ENCODE measurements at regions not wholly inside any gene's neighbourhood (a gene's known extent, or its start where the extent isn't known, plus 50 kb on each side); places are given as distances from the start of the nearest gene placed in this dataset.

DNA sequence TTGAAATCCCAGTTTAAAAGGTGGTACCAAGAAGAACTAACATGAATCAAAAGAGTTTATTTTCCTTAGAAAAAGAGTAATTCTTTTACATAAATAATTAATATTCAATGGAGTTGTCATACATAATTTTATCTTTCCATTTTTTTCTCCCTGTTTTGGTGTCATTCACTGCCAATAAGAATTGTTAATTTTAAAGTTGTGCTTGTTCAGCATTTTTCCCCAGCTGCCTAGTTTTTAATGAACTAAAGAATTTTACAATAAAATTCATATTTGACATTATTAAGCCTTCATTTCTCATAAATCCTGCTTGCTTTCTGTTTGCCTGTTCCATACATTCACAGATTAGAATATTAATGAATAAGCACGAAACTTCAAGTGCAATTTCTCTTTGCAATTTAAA is 393.6 kb downstream of the GRXCR1 start:
- Histone ChIP-seq H3K4me2 (ENCODE audit: low read depth, low read length, poor library complexity, severe bottlenecking) (no peak overlapping the region), H3K79me2 (ENCODE audit: low read length) (no peaks in the 10 kb centered on the region), H3K27me3 (ENCODE audit: low read length) (no peaks in the 10 kb centered on the region), H3K9me3 (ENCODE audit: low read length) (peaks cover 4% of the 10 kb centered on the region; the same call in 1 of the 2 replicates), H3K27ac (ENCODE audit: low read length) (no peak overlapping the region), H3K4me3 (ENCODE audit: low read length) (no peak overlapping the region), H3K4me1 (ENCODE audit: low read length) (no peaks in the 10 kb centered on the region), H3K9me2 (replicated peaks; ENCODE audit: insufficient read depth, low read length) (no peaks in the 10 kb centered on the region), H2AFZ (ENCODE audit: low read length) (no peak overlapping the region), H3K36me3 (ENCODE audit: insufficient read depth, low read length) (no peaks in the 10 kb centered on the region), H4K20me1 (ENCODE audit: insufficient read depth, low read depth, low read length) (no peaks in the 10 kb centered on the region), H3K9ac (ENCODE audit: low read length) (no peak overlapping the region)
- DNase-seq: no peak

GRCh38 chr4:43296946-43297528 is 404.5 kb downstream of the GRXCR1 start:
- Histone ChIP-seq H3K27ac (ENCODE audit: low read length) (no peak overlapping the region), H3K36me3 (ENCODE audit: insufficient read depth, low read length) (no peaks in the 10 kb centered on the region), H3K4me1 (ENCODE audit: low read length) (no peaks in the 10 kb centered on the region), H4K20me1 (ENCODE audit: insufficient read depth, low read depth, low read length) (no peaks in the 10 kb centered on the region), H2AFZ (ENCODE audit: low read length) (no peak overlapping the region), H3K4me3 (ENCODE audit: low read length) (no peak overlapping the region), H3K9ac (ENCODE audit: low read length) (no peak overlapping the region), H3K79me2 (ENCODE audit: low read length) (no peaks in the 10 kb centered on the region), H3K27me3 (ENCODE audit: low read length) (no peaks in the 10 kb centered on the region), H3K9me3 (ENCODE audit: low read length) (peaks cover 18% of the 10 kb centered on the region; the same call in 1 of the 2 replicates), H3K9me2 (replicated peaks; ENCODE audit: insufficient read depth, low read length) (no peaks in the 10 kb centered on the region), H3K4me2 (ENCODE audit: low read depth, low read length, poor library complexity, severe bottlenecking) (no peak overlapping the region)
- no peak for DNase-seq

- peaks cover 12% of the 10 kb centered on the region; the same call in 1 of the 2 replicates for H3K9me3 ChIP-seq (ENCODE audit: low read length)
- H3K36me3 ChIP-seq (ENCODE audit: insufficient read depth, low read length): no peaks in the 10 kb centered on the region
- H3K4me1 ChIP-seq (ENCODE audit: low read length): no peaks in the 10 kb centered on the region
- no peaks in the 10 kb centered on the region for H3K9me2 ChIP-seq (replicated peaks; ENCODE audit: insufficient read depth, low read length)
- H3K27ac ChIP-seq (ENCODE audit: low read length): no peak overlapping the region
- no peak for DNase-seq
- H3K27me3 ChIP-seq (ENCODE audit: low read length): no peaks in the 10 kb centered on the region
- H3K9ac ChIP-seq (ENCODE audit: low read length): no peak overlapping the region
- H3K4me2 ChIP-seq (ENCODE audit: low read depth, low read length, poor library complexity, severe bottlenecking): no peak overlapping the region
- no peaks in the 10 kb centered on the region for H3K79me2 ChIP-seq (ENCODE audit: low read length)
- no peak overlapping the region for H2AFZ ChIP-seq (ENCODE audit: low read length)
- no peaks in the 10 kb centered on the region for H4K20me1 ChIP-seq (ENCODE audit: insufficient read depth, low read depth, low read length)
- H3K4me3 ChIP-seq (ENCODE audit: low read length): no peak overlapping the region
These were observed 424.3 kb downstream of the GRXCR1 start for GRCh38 chr4:43316813-43317212.

DNA sequence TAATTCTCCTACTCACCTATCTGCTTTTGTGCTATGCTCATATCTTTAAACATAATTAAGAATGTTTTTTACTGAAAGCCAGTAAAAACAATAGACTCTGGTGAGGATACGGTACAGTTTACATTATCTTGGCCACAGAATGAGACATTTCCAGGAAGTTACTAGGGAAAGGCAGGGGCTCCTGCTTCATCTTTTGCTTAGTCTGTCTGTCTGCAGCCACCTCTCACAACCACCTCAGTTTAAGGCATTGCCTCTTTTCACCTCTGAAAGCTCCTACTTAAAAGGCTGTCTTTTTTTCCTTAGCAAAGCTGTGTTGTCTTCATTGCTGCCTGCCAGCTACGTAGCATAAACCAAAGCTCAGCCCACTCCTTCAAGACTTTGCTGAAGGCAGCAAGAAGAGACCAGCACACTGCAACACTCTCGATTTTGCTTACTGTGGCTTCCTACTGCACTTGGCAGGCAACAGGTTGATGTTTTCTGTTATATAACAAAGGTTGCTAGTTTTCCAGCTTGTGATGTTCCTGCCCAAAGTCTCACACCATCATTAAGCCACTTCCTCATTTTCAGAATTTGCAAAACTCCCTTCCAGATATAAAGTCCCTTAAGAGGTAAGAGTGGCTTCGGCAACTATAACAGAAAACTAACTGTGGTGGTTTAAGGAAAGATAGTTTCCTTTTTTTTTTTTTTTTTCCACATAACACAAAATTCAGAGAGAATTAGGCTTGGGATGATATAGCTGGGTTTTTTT is 432.9 kb downstream of the GRXCR1 start:
- no peaks in the 10 kb centered on the region for H3K4me1 ChIP-seq (ENCODE audit: low read length)
- H3K79me2 ChIP-seq (ENCODE audit: low read length): no peaks in the 10 kb centered on the region
- H3K27ac ChIP-seq (ENCODE audit: low read length): no peak overlapping the region
- no peaks in the 10 kb centered on the region for H3K27me3 ChIP-seq (ENCODE audit: low read length)
- no peak overlapping the region for H3K9ac ChIP-seq (ENCODE audit: low read length)
- no peak overlapping the region for H3K4me2 ChIP-seq (ENCODE audit: low read depth, low read length, poor library complexity, severe bottlenecking)
- H4K20me1 ChIP-seq (ENCODE audit: insufficient read depth, low read depth, low read length): no peaks in the 10 kb centered on the region
- H3K36me3 ChIP-seq (ENCODE audit: insufficient read depth, low read length): no peaks in the 10 kb centered on the region
- no peak for DNase-seq
- no peak overlapping the region for H3K4me3 ChIP-seq (ENCODE audit: low read length)
- peaks cover 7% of the 10 kb centered on the region for H3K9me3 ChIP-seq (ENCODE audit: low read length)
- no peak overlapping the region for H2AFZ ChIP-seq (ENCODE audit: low read length)
- no peaks in the 10 kb centered on the region for H3K9me2 ChIP-seq (replicated peaks; ENCODE audit: insufficient read depth, low read length)

DNA sequence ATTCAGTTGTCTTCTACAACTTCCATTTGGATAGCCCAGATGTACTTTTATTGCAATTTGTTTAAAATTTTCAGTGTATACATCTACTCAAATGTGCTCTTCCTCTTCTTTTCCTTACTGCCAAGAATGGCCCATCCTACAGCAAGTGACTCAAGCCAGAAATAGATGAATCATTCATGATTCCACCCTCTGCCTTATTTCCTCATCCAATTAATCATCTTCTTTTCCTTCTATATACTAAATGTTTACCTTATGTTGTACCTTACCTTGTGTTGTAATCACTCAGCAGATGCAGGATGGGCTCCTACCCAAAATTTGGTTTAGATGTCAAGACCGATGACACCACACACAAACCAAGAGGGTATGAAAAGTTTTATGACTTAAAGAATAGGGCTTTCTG is 437.8 kb downstream of the GRXCR1 start:
- Histone ChIP-seq H3K4me2 (ENCODE audit: low read depth, low read length, poor library complexity, severe bottlenecking) (no peak overlapping the region), H3K36me3 (ENCODE audit: insufficient read depth, low read length) (no peaks in the 10 kb centered on the region), H4K20me1 (ENCODE audit: insufficient read depth, low read depth, low read length) (no peaks in the 10 kb centered on the region), H3K27me3 (ENCODE audit: low read length) (no peaks in the 10 kb centered on the region), H3K4me3 (ENCODE audit: low read length) (no peak overlapping the region), H3K9me3 (ENCODE audit: low read length) (peaks cover 11% of the 10 kb centered on the region), H3K4me1 (ENCODE audit: low read length) (no peaks in the 10 kb centered on the region), H3K79me2 (ENCODE audit: low read length) (no peaks in the 10 kb centered on the region), H3K27ac (ENCODE audit: low read length) (no peak overlapping the region), H3K9ac (ENCODE audit: low read length) (no peak overlapping the region), H3K9me2 (replicated peaks; ENCODE audit: insufficient read depth, low read length) (no peaks in the 10 kb centered on the region), H2AFZ (ENCODE audit: low read length) (no peak overlapping the region)
- no peak for DNase-seq

GRCh38 chr4:43331226-43332051 is 438.9 kb downstream of the GRXCR1 start:
- H3K4me3 ChIP-seq (ENCODE audit: low read length): no peak overlapping the region
- no peaks in the 10 kb centered on the region for H3K4me1 ChIP-seq (ENCODE audit: low read length)
- no peak overlapping the region for H3K27ac ChIP-seq (ENCODE audit: low read length)
- H3K9me2 ChIP-seq (replicated peaks; ENCODE audit: insufficient read depth, low read length): no peaks in the 10 kb centered on the region
- H4K20me1 ChIP-seq (ENCODE audit: insufficient read depth, low read depth, low read length): no peaks in the 10 kb centered on the region
- H3K79me2 ChIP-seq (ENCODE audit: low read length): no peaks in the 10 kb centered on the region
- no peak overlapping the region for H3K9ac ChIP-seq (ENCODE audit: low read length)
- H3K36me3 ChIP-seq (ENCODE audit: insufficient read depth, low read length): no peaks in the 10 kb centered on the region
- H2AFZ ChIP-seq (ENCODE audit: low read length): no peak overlapping the region
- H3K27me3 ChIP-seq (ENCODE audit: low read length): no peaks in the 10 kb centered on the region
- H3K9me3 ChIP-seq (ENCODE audit: low read length): peaks cover 11% of the 10 kb centered on the region
- no peak overlapping the region for H3K4me2 ChIP-seq (ENCODE audit: low read depth, low read length, poor library complexity, severe bottlenecking)
- no peak for DNase-seq

GRCh38 chr4:43332052-43332425 is 439.5 kb downstream of the GRXCR1 start:
- Histone ChIP-seq H3K79me2 (ENCODE audit: low read length) (no peaks in the 10 kb centered on the region), H3K4me3 (ENCODE audit: low read length) (no peak overlapping the region), H3K9ac (ENCODE audit: low read length) (no peak overlapping the region), H3K36me3 (ENCODE audit: insufficient read depth, low read length) (no peaks in the 10 kb centered on the region), H3K9me2 (replicated peaks; ENCODE audit: insufficient read depth, low read length) (no peaks in the 10 kb centered on the region), H3K4me2 (ENCODE audit: low read depth, low read length, poor library complexity, severe bottlenecking) (no peak overlapping the region), H3K27me3 (ENCODE audit: low read length) (no peaks in the 10 kb centered on the region), H2AFZ (ENCODE audit: low read length) (no peak overlapping the region), H3K9me3 (ENCODE audit: low read length) (peaks cover 16% of the 10 kb centered on the region), H4K20me1 (ENCODE audit: insufficient read depth, low read depth, low read length) (no peaks in the 10 kb centered on the region), H3K27ac (ENCODE audit: low read length) (no peak overlapping the region), H3K4me1 (ENCODE audit: low read length) (no peaks in the 10 kb centered on the region)
- DNase-seq: no peak

DNA sequence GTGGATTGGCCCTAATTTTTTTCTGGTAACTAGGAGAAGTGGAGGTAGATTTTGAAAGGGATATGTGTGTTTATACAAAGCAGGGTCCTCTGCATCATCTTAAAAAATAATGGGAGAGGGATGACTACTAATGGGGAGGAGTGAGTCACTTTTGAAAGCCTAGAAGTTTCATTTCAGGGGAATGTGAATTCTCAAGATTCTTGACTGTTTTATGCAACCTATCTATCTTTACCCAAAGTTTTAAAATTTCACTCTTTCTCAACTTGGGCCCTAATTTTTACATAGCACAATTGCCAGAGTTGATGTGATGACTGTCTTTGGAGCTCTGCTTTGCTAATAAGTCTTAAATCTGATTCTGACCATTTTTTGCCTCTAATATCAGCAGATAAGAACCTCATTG is 445.2 kb downstream of the GRXCR1 start:
- Histone ChIP-seq H2AFZ (ENCODE audit: low read length) (no peak overlapping the region), H3K27me3 (ENCODE audit: low read length) (no peaks in the 10 kb centered on the region), H3K9ac (ENCODE audit: low read length) (no peak overlapping the region), H3K4me3 (ENCODE audit: low read length) (no peak overlapping the region), H3K27ac (ENCODE audit: low read length) (no peak overlapping the region), H3K9me3 (ENCODE audit: low read length) (peaks cover 13% of the 10 kb centered on the region), H3K4me2 (ENCODE audit: low read depth, low read length, poor library complexity, severe bottlenecking) (no peak overlapping the region), H3K79me2 (ENCODE audit: low read length) (no peaks in the 10 kb centered on the region), H4K20me1 (ENCODE audit: insufficient read depth, low read depth, low read length) (no peaks in the 10 kb centered on the region), H3K9me2 (replicated peaks; ENCODE audit: insufficient read depth, low read length) (no peaks in the 10 kb centered on the region), H3K36me3 (ENCODE audit: insufficient read depth, low read length) (no peaks in the 10 kb centered on the region), H3K4me1 (ENCODE audit: low read length) (no peaks in the 10 kb centered on the region)
- no peak for DNase-seq
